Stimulated activated effector memory CD8-positive, alpha-beta T cell treated with anti-CD3 and anti-CD28 coated beads, Interleukin-12 subunit alpha, Interleukin-12 subunit beta, amount 100 ng/mL, for 72 hours (primary cell): ENCODE measurements at regions not wholly inside any gene's neighbourhood (a gene's known extent, or its start where the extent isn't known, plus 50 kb on each side); places are given as distances from the start of the nearest gene placed in this dataset.

Source experiments
- ATAC-seq: fragments of 150-1000 bp; cut with Tn5 transposase; 2 replicates; pipeline ENCODE4 v1.10.0; 2021
- DNase-seq, 2 donors: peaks; one replicate each; pipeline ENCODE4 v3.0.0; 2021 to 2022; ENCODE audit warnings: low spot score in 2 of 2
- H3K27ac Mint-ChIP-seq: one replicate; pipeline ENCODE4 v1.8.0; 2022; ENCODE audit warnings: mild to moderate bottlenecking, mixed read lengths
- H3K36me3 Mint-ChIP-seq: one replicate; pipeline ENCODE4 v1.8.0; 2022; ENCODE audit warnings: mild to moderate bottlenecking, mixed read lengths
- H3K4me1 Mint-ChIP-seq: one replicate; pipeline ENCODE4 v1.8.0; 2022; ENCODE audit warnings: mixed read lengths
- H3K4me3 Mint-ChIP-seq: one replicate; pipeline ENCODE4 v1.8.0; 2022; ENCODE audit warnings: mild to moderate bottlenecking, mixed read lengths
- H3K9me3 Mint-ChIP-seq: one replicate; pipeline ENCODE4 v1.8.0; 2022; ENCODE audit warnings: mixed read lengths

DNA sequence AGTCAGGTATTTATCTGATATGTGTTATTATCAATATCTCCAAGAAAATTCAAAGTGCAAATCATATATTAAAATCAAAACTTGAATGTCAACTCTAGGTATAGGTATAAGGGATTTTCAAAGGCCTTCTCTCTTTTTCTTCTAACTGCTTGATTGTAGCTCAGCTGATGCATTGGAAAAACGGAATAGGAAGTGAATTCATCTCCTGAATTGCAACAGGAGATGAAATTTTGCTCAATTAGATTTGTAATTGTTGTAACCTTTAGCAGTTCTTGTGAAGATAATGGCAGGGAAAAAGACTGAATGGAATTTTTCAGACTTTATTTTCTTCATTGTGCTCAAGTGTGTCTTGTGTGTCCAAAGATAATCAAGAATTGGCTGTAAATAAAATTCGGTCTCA is 190.2 kb upstream of the KCNJ16 start:
- Mint-ChIP-seq H3K9me3 (no peaks in the 10 kb centered on the region), H3K4me1 (no peaks in the 10 kb centered on the region)

DNA sequence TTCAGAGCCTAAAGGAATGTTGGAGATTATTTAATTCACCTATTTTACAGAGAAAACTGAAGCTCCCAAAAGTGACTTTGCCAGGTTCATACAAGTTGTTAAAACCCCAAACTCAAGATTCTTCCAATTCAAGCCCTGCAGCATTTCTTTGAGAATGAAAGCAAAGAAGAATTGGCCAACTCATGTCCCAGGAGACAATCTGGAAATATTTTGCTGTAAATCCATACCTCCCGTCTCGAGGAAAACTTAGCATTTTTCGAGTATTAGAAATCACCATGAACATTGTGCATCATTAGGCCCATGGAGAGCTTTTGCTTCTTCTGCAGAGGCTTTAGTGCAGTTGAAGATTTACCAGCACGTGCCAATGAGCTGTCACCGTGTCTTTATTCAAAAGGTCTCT is 176.4 kb upstream of the KCNJ16 start:
- no peak overlapping the region for H3K27ac Mint-ChIP-seq
- no peak overlapping the region for H3K4me3 Mint-ChIP-seq
- no peaks in the 10 kb centered on the region for H3K9me3 Mint-ChIP-seq
- DNase-seq (no peak), ATAC-seq (no peak)
- no peaks in the 10 kb centered on the region for H3K36me3 Mint-ChIP-seq
- H3K4me1 Mint-ChIP-seq = no peaks in the 10 kb centered on the region

More for the DNA sequence above, 190.2 kb upstream of the KCNJ16 start:
- no peaks in the 10 kb centered on the region for H3K36me3 Mint-ChIP-seq
- H3K27ac Mint-ChIP-seq = no peak overlapping the region
- ATAC-seq (no peak), DNase-seq (no peak)
- no peak overlapping the region for H3K4me3 Mint-ChIP-seq

DNA sequence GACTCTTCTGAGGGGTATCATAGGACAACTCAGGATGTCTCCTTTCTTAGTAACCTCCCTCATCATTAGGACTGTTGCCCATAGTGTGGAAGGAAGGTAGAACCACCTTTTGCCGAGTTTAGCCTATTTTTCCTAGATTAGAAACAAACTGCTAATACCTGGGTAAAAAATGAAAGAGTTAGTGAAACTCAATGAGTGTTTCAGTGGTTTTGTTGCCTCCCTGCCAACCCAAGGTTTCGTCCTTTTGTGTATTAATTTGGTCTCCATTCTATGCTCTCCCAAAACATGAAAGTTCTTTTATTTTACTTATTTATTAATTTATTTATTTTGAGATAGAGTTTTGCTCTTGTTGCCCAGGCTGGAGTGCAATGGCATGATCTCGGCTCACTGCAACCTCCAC is 174.9 kb upstream of the KCNJ16 start:
- no peaks in the 10 kb centered on the region for H3K4me1 Mint-ChIP-seq
- peaks cover 5% of the 10 kb centered on the region for H3K9me3 Mint-ChIP-seq
- DNase-seq = no peak
- no peak overlapping the region for H3K27ac Mint-ChIP-seq
- H3K4me3 Mint-ChIP-seq = no peak overlapping the region
- H3K36me3 Mint-ChIP-seq = no peaks in the 10 kb centered on the region
- no peak for ATAC-seq

DNA sequence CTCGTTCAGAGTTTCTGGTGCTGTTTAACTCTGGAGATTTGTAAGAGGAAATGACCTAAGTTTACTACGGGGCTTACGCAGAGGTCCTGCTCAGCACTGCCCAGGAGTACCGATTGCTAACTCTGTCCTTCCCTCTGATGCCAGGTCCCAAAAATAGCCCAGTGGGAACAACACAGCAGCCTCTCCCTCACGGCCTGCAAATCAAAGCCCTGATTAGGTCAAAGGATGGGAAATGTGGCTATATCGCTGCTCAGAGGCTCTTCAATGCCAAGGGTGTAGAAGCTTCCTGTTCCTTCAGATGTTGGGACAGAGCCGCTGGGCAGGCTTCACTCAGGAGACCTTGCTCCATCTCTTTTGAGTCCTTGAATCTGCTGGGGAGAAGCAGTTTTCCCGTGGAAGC is 174.2 kb upstream of the KCNJ16 start:
- Mint-ChIP-seq H3K27ac (no peak overlapping the region), H3K9me3 (peaks cover 5% of the 10 kb centered on the region), H3K4me1 (no peaks in the 10 kb centered on the region), H3K36me3 (no peaks in the 10 kb centered on the region), H3K4me3 (no peak overlapping the region)
- no peak for ATAC-seq
- no peak for DNase-seq

DNA sequence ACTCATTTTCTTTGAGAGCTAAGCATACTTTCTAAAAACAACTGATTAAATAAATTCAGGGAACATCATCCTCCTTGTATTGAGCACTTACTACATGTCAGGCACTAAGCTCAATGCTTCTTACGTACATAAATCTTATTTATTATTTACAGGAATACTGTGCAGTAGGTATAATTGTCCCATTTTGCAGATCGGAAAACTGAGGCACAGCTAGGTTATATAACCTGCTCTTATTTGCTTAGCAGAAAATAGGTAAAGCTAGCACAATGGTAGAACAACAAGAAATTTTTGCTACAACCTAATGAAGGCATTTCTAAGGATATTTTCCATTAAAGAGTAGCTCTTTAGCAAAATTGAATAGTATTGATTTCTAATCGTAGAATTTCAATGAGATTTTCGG is 168.7 kb upstream of the KCNJ16 start:
- no peak overlapping the region for H3K27ac Mint-ChIP-seq
- peaks cover 5% of the 10 kb centered on the region for H3K9me3 Mint-ChIP-seq
- DNase-seq (no peak), ATAC-seq (no peak)
- no peaks in the 10 kb centered on the region for H3K36me3 Mint-ChIP-seq
- no peak overlapping the region for H3K4me3 Mint-ChIP-seq
- no peaks in the 10 kb centered on the region for H3K4me1 Mint-ChIP-seq

DNA sequence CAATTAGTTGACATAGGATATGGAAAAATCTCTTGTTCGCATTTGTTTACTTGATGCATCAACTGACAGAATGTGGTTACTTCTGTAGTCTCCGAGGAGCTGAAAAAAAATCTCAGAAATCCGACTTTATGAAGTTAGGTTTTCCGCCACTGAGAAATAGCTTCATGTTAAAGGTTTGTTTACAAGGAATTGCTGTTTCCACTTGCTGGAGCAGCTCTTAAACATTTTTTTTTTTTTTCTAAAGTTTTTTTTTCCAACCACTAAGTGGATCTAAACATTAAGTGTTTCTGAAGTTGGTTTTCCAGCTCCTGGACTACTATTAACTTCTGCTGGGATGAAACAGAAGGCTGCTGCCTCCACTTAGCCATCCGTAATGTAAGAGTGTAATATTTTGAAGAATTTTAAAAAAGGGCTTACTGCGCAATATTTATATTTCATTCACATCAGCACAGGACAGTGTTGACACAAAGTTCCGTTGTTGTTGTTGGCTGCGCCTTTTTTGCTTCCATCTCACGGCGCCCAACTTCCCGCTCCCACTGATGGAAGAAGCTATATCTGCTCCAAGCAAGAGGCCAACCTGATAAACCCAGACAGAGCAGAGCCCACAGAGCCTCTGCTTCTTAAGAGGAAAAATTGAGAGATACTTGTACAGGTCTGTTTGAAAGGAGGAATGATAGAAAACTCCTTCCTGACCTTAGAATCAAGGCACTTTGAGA is 167.7 kb upstream of the KCNJ16 start:
- ATAC-seq (no peak), DNase-seq (no peak)
- no peaks in the 10 kb centered on the region for H3K4me1 Mint-ChIP-seq
- H3K9me3 Mint-ChIP-seq = peaks cover 5% of the 10 kb centered on the region
- no peak overlapping the region for H3K4me3 Mint-ChIP-seq
- no peaks in the 10 kb centered on the region for H3K36me3 Mint-ChIP-seq
- no peak overlapping the region for H3K27ac Mint-ChIP-seq

DNA sequence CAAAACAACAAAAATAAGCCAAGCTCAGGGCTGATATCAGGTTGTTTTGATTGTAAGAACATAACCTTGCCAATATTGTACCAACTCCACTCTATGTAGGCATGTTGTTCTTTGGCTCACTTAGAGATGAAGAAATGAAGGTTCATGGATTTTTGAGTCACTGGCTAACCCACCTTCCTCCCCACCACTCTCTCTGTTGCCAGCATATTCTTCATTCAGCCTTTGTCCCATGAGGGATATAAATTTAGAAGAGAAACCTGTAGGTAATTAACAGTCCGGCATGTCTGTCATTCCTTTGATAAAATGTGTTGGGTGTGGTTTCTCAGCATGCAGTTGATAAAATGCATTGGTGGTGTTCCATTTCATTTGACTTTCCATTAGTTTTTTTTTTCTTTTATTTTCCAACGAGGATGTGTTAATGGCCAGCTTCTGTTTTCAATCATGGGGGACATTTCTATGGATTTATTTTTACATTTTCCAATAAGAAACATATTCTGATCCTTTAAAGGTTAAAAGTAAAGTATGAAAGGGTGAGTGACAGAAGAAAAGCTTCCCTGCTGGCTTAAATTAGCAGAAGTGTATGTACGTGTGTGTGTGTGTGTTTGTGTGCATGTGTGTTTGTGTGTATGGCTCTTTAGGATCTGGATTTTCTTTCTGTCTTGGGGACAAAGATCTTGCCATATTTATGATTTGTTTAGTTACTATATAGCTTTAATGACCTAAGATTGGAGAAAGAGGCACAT is 166.2 kb upstream of the KCNJ16 start:
- ATAC-seq (no peak), DNase-seq (no peak)
- no peaks in the 10 kb centered on the region for H3K4me1 Mint-ChIP-seq
- no peaks in the 10 kb centered on the region for H3K36me3 Mint-ChIP-seq
- peaks cover 5% of the 10 kb centered on the region for H3K9me3 Mint-ChIP-seq
- H3K4me3 Mint-ChIP-seq = no peak overlapping the region
- no peak overlapping the region for H3K27ac Mint-ChIP-seq

DNA sequence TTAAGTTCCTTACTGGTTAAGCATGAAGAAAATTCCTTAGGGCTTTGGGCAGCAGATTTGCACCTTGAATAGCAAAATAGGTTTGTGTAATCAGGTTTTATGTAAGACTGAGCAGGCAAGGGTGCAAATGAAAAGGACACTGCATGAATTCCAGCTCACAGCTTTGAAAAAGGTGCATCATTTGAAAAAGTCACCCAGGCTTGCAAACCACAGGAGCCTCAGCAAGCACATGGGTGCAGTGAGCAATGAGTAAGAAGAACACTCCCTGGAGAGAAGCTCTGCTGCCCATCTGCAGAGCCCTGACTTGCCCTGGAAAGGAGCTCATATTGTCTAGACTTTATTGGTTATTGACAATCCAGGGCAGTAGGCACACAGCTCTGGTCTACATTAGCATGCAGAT is 165.6 kb upstream of the KCNJ16 start:
- no peak for DNase-seq
- Mint-ChIP-seq H3K36me3 (no peaks in the 10 kb centered on the region), H3K9me3 (peaks cover 1% of the 10 kb centered on the region), H3K4me1 (no peaks in the 10 kb centered on the region), H3K4me3 (no peak overlapping the region), H3K27ac (no peak overlapping the region)
- no peak for ATAC-seq

DNA sequence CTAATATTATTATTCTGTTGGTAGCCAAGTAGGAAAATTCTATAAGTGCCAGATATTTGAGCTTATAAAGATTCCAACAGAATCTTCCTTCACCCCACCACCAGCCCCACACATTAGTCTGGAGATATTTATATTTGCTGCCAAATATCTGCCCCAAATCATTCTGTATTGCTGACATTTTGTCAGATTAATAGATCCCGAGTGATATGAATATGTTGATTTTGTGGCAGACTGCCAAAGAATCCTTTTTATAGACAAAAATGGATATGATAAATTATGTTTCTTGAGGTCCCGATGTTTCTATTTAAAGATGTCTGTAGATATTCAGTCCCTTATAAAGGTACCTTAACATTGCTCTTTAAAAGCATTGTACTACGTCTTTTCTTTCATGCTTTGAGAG is 162.2 kb upstream of the KCNJ16 start:
- H3K4me1 Mint-ChIP-seq = no peaks in the 10 kb centered on the region
- H3K9me3 Mint-ChIP-seq = no peaks in the 10 kb centered on the region
- no peak for DNase-seq
- no peak for ATAC-seq
- H3K36me3 Mint-ChIP-seq = no peaks in the 10 kb centered on the region
- no peak overlapping the region for H3K27ac Mint-ChIP-seq
- H3K4me3 Mint-ChIP-seq = no peak overlapping the region

DNA sequence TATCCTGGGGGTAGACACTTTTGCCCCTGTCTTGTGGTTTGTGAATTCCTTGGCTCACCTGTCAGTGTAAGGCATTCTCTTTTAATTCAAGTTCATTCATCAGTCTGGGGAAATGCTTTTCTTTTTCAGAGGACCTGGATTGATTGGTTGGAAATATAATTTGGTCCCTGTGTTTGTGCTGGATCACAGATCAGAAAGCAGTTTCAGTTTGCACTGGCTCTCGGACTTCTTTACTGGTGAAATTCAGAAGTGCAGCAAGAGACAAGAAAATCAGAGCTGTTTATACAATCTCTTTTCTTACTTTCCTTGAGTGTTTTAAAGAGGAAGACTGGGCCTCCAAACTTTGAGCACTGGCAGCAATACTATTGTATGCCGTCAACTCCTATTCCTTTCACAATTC is 161.8 kb upstream of the KCNJ16 start:
- ATAC-seq = no peak
- H3K4me1 Mint-ChIP-seq = no peaks in the 10 kb centered on the region
- no peak overlapping the region for H3K27ac Mint-ChIP-seq
- H3K36me3 Mint-ChIP-seq = no peaks in the 10 kb centered on the region
- no peak overlapping the region for H3K4me3 Mint-ChIP-seq
- no peak for DNase-seq
- H3K9me3 Mint-ChIP-seq = no peaks in the 10 kb centered on the region

DNA sequence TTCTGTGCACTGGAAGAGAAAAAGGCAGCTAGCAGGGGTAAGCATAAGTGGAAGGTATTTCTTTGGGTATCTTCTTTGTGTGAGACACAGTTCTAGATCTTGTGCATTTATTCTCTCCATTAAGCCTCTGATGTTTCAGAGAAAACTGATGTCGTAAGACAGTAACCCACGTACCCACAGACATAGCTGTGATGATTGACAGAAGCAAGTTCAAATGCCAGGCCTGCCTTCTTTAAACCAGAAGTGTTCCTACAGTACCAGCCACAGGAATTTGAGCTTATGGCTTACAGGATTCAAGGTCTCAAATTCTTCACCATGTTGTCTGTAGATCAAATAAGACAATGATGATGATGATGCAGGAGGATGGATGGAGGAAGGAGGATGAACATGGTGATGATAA is 161.4 kb upstream of the KCNJ16 start:
- no peak overlapping the region for H3K27ac Mint-ChIP-seq
- ATAC-seq = no peak
- no peak overlapping the region for H3K4me3 Mint-ChIP-seq
- DNase-seq = no peak
- no peaks in the 10 kb centered on the region for H3K36me3 Mint-ChIP-seq
- peaks cover 1% of the 10 kb centered on the region for H3K9me3 Mint-ChIP-seq
- H3K4me1 Mint-ChIP-seq = no peaks in the 10 kb centered on the region

DNA sequence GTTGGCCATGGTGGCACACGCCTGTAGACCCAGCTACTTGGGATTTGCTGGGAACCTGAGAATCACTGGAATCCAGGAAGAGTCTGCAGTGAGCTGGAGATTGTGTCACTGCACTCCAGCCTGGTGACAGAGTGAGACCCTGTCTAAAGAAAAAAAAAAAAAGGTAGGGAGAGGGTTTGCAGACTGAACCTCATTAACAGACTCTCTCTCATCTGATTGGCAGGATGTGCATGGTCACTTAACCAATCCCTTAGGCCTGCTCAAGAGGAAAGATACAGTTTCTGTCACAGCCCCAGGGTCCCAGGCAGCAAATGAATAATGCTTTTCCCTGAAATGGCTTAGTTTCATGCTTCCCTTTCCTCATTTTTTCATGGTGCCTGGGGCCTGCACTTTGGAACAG is 160.5 kb upstream of the KCNJ16 start:
- peaks cover 4% of the 10 kb centered on the region for H3K9me3 Mint-ChIP-seq
- no peak for ATAC-seq
- H3K36me3 Mint-ChIP-seq = no peaks in the 10 kb centered on the region
- DNase-seq = no peak
- no peaks in the 10 kb centered on the region for H3K4me1 Mint-ChIP-seq
- H3K4me3 Mint-ChIP-seq = no peak overlapping the region
- H3K27ac Mint-ChIP-seq = no peak overlapping the region

DNA sequence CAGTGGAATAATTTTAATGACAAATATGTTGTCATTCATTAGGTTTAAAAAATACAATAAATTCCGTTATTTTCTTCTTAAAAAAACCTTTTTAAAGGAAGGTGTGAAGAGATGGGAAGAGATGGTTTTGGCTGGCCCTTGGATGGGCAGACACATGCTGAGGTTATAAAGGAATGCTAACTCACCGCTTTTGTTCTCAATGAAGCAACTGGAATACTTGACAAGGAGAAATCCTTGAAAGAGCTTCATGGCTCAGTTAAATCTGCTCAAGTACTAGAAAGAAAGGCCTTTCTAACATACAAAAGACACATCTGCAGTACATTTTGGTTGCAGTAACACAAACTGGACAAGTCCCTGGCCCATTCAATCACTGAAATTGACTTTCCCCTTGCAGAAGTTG is 158.3 kb upstream of the KCNJ16 start:
- H3K9me3 Mint-ChIP-seq = peaks cover 7% of the 10 kb centered on the region

DNA sequence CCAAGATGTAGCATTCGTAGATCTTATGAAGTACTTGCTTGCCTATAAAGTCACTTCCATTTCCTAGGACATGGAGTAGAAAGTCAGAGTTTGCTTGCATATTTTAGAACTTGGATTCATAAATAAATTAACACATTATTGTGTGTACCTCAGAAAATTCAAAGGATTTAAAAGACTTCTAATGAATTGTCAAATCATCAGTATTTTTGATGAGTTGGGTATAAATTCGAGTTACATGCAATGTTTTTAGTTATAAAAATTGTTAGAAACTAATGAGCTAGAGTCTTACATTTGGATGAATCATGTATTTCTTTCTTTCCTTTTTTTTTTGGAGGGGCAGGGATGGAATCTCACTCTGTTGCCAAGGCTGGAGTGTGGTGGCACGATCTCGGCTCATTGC is 156.9 kb upstream of the KCNJ16 start:
- DNase-seq (no peak), ATAC-seq (no peak)
- no peaks in the 10 kb centered on the region for H3K4me1 Mint-ChIP-seq
- no peaks in the 10 kb centered on the region for H3K36me3 Mint-ChIP-seq
- no peak overlapping the region for H3K4me3 Mint-ChIP-seq
- peaks cover 7% of the 10 kb centered on the region for H3K9me3 Mint-ChIP-seq
- no peak overlapping the region for H3K27ac Mint-ChIP-seq

More for the DNA sequence above, 158.3 kb upstream of the KCNJ16 start:
- DNase-seq (no peak), ATAC-seq (no peak)
- Mint-ChIP-seq H3K4me3 (no peak overlapping the region), H3K4me1 (no peaks in the 10 kb centered on the region), H3K36me3 (no peaks in the 10 kb centered on the region), H3K27ac (no peak overlapping the region)

DNA sequence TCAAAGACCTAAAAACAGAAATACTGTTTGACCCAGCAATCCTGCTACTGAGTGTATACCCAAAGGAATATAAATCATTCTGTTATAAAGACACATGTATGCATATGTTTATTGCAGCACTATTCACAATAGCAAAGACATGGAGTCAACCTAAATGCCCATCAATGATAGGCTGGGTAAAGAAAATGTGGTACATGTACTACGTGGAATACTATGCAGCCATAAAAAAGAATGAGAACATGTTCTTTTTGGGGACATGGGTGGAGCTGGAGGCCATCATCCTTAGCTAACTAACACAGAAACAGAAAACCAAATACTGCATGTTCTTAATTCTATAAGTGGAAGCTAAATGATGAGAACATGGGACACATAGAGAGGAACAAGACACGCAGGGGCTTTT is 155.2 kb upstream of the KCNJ16 start:
- peaks cover 7% of the 10 kb centered on the region for H3K9me3 Mint-ChIP-seq
- no peak overlapping the region for H3K4me3 Mint-ChIP-seq
- no peaks in the 10 kb centered on the region for H3K4me1 Mint-ChIP-seq
- DNase-seq (no peak), ATAC-seq (no peak)
- H3K36me3 Mint-ChIP-seq = no peaks in the 10 kb centered on the region
- H3K27ac Mint-ChIP-seq = no peak overlapping the region

DNA sequence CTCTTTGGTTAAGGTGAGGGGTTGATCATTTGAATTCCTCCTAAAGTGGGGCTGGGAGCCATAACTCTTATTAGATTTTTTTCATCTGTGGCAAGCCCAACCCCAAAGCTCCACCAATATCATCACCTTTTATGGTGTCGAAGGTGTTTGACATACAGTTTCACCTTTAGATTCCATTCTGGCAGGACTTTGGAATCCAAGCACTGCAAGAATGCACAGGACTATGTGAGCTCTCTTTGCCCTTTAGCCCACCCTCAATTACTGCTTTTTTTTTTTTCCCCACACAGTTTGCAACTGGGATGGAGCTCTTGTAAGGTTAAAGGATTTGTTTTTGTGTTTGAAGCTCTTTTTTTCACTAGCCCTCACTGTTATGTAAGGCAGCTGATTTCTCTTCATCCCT is 154.0 kb upstream of the KCNJ16 start:
- H3K4me3 Mint-ChIP-seq = no peak overlapping the region
- H3K36me3 Mint-ChIP-seq = no peaks in the 10 kb centered on the region
- no peak for DNase-seq
- H3K27ac Mint-ChIP-seq = no peak overlapping the region
- ATAC-seq = no peak
- no peaks in the 10 kb centered on the region for H3K4me1 Mint-ChIP-seq
- H3K9me3 Mint-ChIP-seq = peaks cover 7% of the 10 kb centered on the region
